Neural progenitor cell (in vitro differentiated cells): ENCODE measurements at regions not wholly inside any gene's neighbourhood (a gene's known extent, or its start where the extent isn't known, plus 50 kb on each side); places are given as distances from the start of the nearest gene placed in this dataset.

Experiments
- EZH2 ChIP-seq: fragments of 200-600 bp; sonication (generic); IDR thresholded peaks from 2 replicates; pipeline ENCODE4 v1.6.1; 2017; ENCODE audit warnings: antibody characterized with exemption, mild to moderate bottlenecking, moderate library complexity
- EZH2phosphoT487 ChIP-seq: fragments of 200-600 bp; sonication (generic); IDR thresholded peaks from 2 replicates; pipeline ENCODE4 v1.6.1; 2017; ENCODE audit warnings: antibody characterized with exemption
- TF ChIP-seq, protein P1 (sequence below): fragments of 200-600 bp; sonication (generic); IDR thresholded peaks from 2 replicates; pipeline ENCODE4 v1.5.1; 2017; ENCODE audit warnings: antibody characterized with exemption, mild to moderate bottlenecking

DNA sequence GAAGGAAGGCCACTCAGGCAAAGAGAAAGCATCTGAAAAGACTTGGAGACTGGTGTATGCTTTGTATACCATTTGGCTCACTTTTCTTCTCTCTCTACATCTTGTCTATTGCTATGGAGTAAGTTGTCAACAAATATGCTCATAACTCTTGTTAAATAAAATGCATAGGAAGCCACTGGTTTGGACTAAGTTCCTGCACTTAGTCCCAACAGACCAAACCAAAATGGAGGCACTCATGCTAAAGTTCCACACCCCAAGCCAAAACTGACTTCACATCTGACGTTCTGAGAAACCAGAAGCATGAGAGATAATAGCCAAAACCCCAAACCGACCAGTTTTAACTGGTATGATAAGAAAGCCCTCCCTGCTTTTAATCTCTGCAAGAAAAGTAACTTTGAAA is 135.3 kb upstream of the LYPLAL1 start:
- TF ChIP-seq, protein P1, sequence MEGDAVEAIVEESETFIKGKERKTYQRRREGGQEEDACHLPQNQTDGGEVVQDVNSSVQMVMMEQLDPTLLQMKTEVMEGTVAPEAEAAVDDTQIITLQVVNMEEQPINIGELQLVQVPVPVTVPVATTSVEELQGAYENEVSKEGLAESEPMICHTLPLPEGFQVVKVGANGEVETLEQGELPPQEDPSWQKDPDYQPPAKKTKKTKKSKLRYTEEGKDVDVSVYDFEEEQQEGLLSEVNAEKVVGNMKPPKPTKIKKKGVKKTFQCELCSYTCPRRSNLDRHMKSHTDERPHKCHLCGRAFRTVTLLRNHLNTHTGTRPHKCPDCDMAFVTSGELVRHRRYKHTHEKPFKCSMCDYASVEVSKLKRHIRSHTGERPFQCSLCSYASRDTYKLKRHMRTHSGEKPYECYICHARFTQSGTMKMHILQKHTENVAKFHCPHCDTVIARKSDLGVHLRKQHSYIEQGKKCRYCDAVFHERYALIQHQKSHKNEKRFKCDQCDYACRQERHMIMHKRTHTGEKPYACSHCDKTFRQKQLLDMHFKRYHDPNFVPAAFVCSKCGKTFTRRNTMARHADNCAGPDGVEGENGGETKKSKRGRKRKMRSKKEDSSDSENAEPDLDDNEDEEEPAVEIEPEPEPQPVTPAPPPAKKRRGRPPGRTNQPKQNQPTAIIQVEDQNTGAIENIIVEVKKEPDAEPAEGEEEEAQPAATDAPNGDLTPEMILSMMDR = no peak
- TF ChIP-seq EZH2phosphoT487 (no peak), EZH2 (no peak)
